HCT116 (cell line): ENCODE measurements at regions not wholly inside any gene's neighbourhood (a gene's known extent, or its start where the extent isn't known, plus 50 kb on each side); places are given as distances from the start of the nearest gene placed in this dataset.

Experiments
- ATAC-seq: fragments of 200-7000 bp; cut with Tn5 transposase; 2 replicates; pipeline ENCODE4 v1.9.1; 2020; ENCODE audit warnings: mild to moderate bottlenecking, moderate library complexity
- BruUV-seq: library from RNA; stranded (reverse); fragments of 400-500 nt; replicated peaks from 2 replicates; lab custom pipeline; 2021; lab: Mats Ljungman, UMichigan
- CTCF ChIA-PET: fragments of 300-600 bp; sonication (Branson Sonifier 250); formaldehyde crosslinking; loops from one replicate; lab custom pipeline; 2021; ENCODE audit warnings: antibody characterized with exemption; lab: Charles Lee
- POLR2A ChIA-PET: fragments of 300-600, 350-600 bp; sonication (Branson Sonifier 250); formaldehyde crosslinking; loops from one replicate; lab custom pipeline; 2021; ENCODE audit warnings: antibody characterized with exemption; lab: Charles Lee
- RAD21 ChIA-PET, 2 experiments: fragments of 300-600 bp; sonication (Branson Sonifier 250); formaldehyde crosslinking; loops; one replicate each; lab custom pipeline; 2023; ENCODE audit warnings: low total read pairs in 2 of 2; ENCODE audit not compliant: uncharacterized antibody in 2 of 2, unreplicated experiment in 2 of 2, low non-redundant PET in 1 of 2; lab: Charles Lee
- DNase-seq: peaks from one replicate; pipeline ENCODE4 v3.0.0-alpha.2; 2010; ENCODE audit warnings: low read depth, low spot score
- H2AFZ ChIP-seq: fragments of 200-600 bp; shearing (Covaris generic), sonication (generic); 2 replicates; pipeline ENCODE4 v1.6.1; 2017; ENCODE audit warnings: low read depth, mixed run types, mixed read lengths, antibody characterized with exemption, low read length; ENCODE audit not compliant: poor library complexity, severe bottlenecking
- H3K27ac ChIP-seq: 2 replicates; pipeline ENCODE4 v1.5.1; 2012; ENCODE audit warnings: low read depth, low read length
- H3K27me3 ChIP-seq: fragments of 200-600 bp; sonication (generic); 2 replicates; pipeline ENCODE4 v1.6.1; 2016; ENCODE audit warnings: mixed run types, low read length, mixed read lengths; ENCODE audit not compliant: insufficient read depth
- H3K36me3 ChIP-seq, 2 experiments: fragments of 200-500 bp in 1 of 2; fragments of 200-600 bp in 1 of 2; sonication (Bioruptor generic) in 1 of 2; sonication (generic) in 1 of 2; 2 replicates each; pipeline versions ENCODE4 v1.5.1 to v1.6.1; 2014 to 2016; ENCODE audit warnings: low read length in 2 of 2, inconsistent platforms in 1 of 2, mixed read lengths in 1 of 2, mixed run types in 1 of 2; ENCODE audit not compliant: insufficient read depth in 2 of 2, control insufficient read depth in 1 of 2
- H3K4me1 ChIP-seq, 2 experiments: fragments of 200-600 bp in 1 of 2; sonication (generic) in 1 of 2; 2 replicates each; pipeline versions ENCODE4 v1.5.1 to v1.6.1; 2012 to 2017; ENCODE audit warnings: low read length in 2 of 2, inconsistent platforms in 1 of 2, mild to moderate bottlenecking in 1 of 2, mixed read lengths in 1 of 2, mixed run types in 1 of 2, moderate library complexity in 1 of 2; ENCODE audit not compliant: insufficient read depth in 2 of 2, control insufficient read depth in 1 of 2
- H3K4me2 ChIP-seq: fragments of 200-600 bp; sonication (generic); 2 replicates; pipeline ENCODE4 v1.6.1; 2017; ENCODE audit warnings: mixed run types, low read length, mixed read lengths
- H3K4me3 ChIP-seq, 2 experiments: fragments of 200-600 bp in 1 of 2; sonication (generic) in 1 of 2; replicated peaks in 1 of 2; 2 replicates each; pipeline ENCODE4 v1.5.1; 2011 to 2016; ENCODE audit warnings: low read length in 2 of 2, control low read depth in 1 of 2, low read depth in 1 of 2, mild to moderate bottlenecking in 1 of 2, mixed read lengths in 1 of 2, mixed run types in 1 of 2
- H3K79me2 ChIP-seq: fragments of 200-600 bp; sonication (generic); 2 replicates; pipeline ENCODE4 v1.6.1; 2017; ENCODE audit warnings: mild to moderate bottlenecking, mixed run types, low read length, moderate library complexity, mixed read lengths; ENCODE audit not compliant: insufficient read depth
- H3K9ac ChIP-seq: fragments of 200-600 bp; sonication (generic); 2 replicates; pipeline ENCODE4 v1.6.1; 2016; ENCODE audit warnings: low read length, mixed read lengths
- H3K9me2 ChIP-seq: fragments of 200-600 bp; sonication (generic), shearing (Covaris generic); 2 replicates; pipeline ENCODE4 v1.6.1; 2017; ENCODE audit warnings: mixed run types, mild to moderate bottlenecking, moderate library complexity; ENCODE audit not compliant: insufficient read depth
- H3K9me3 ChIP-seq, 2 experiments: fragments of 200-500 bp in 1 of 2; fragments of 200-600 bp in 1 of 2; sonication (Bioruptor generic) in 1 of 2; sonication (generic) in 1 of 2; 2 replicates each; pipeline ENCODE4 v1.6.1; 2014 to 2017; ENCODE audit warnings: low read length in 2 of 2, mixed read lengths in 2 of 2, inconsistent platforms in 1 of 2, low read depth in 1 of 2, mild to moderate bottlenecking in 1 of 2, mixed run types in 1 of 2, moderate library complexity in 1 of 2; ENCODE audit not compliant: control insufficient read depth in 1 of 2, insufficient read depth in 1 of 2
- H4K20me1 ChIP-seq: fragments of 200-600 bp; sonication (generic), shearing (Covaris generic); 2 replicates; pipeline ENCODE4 v1.6.1; 2017; ENCODE audit warnings: mixed run types, mild to moderate bottlenecking, moderate library complexity; ENCODE audit not compliant: insufficient read depth
- CBX3 ChIP-seq: IDR thresholded peaks from 2 replicates; pipeline ENCODE4 v1.6.1; 2012; ENCODE audit warnings: low read depth
- CEBPB ChIP-seq: IDR thresholded peaks from 2 replicates; pipeline ENCODE4 v1.6.1; 2012; ENCODE audit warnings: low read depth
- EGR1 ChIP-seq: IDR thresholded peaks from 2 replicates; pipeline ENCODE4 v1.6.1; 2012; ENCODE audit warnings: low read depth
- EZH2 ChIP-seq: fragments of 200-600 bp; sonication (generic); IDR thresholded peaks from 2 replicates; pipeline ENCODE4 v1.6.1; 2017; ENCODE audit warnings: antibody characterized with exemption, mixed run types
- EZH2phosphoT487 ChIP-seq: fragments of 200-600 bp; IDR thresholded peaks from 2 replicates; pipeline ENCODE4 v1.6.1; 2018; ENCODE audit warnings: antibody characterized with exemption, borderline replicate concordance
- FOSL1 ChIP-seq: IDR thresholded peaks from 2 replicates; pipeline ENCODE4 v1.6.1; 2012; ENCODE audit warnings: low read depth
- JUND ChIP-seq: IDR thresholded peaks from 2 replicates; pipeline ENCODE4 v1.6.1; 2012
- POLR2A ChIP-seq: IDR thresholded peaks from 2 replicates; pipeline ENCODE4 v1.7.0; 2011; ENCODE audit warnings: borderline replicate concordance; ENCODE audit not compliant: insufficient read depth, insufficient read length; ENCODE audit errors: extremely low read depth
- POLR2AphosphoS5 ChIP-seq: IDR thresholded peaks from 2 replicates; pipeline ENCODE4 v1.6.1; 2011; ENCODE audit warnings: mild to moderate bottlenecking, low read depth, low read length, moderate library complexity
- SP1 ChIP-seq: IDR thresholded peaks from 2 replicates; pipeline ENCODE4 v1.6.1; 2012; ENCODE audit warnings: low read depth
- SRF ChIP-seq: IDR thresholded peaks from 2 replicates; pipeline ENCODE4 v1.6.1; 2012; ENCODE audit warnings: low read depth
- TCF7L2 ChIP-seq: IDR thresholded peaks from 2 replicates; pipeline ENCODE4 v1.7.0; 2011; ENCODE audit warnings: borderline replicate concordance, inconsistent platforms; ENCODE audit not compliant: insufficient read depth, insufficient read length; ENCODE audit errors: extremely low read depth
- intact Hi-C: fragments of 100-400 bp; cut with micrococcal nuclease; formaldehyde crosslinking; loops from 2 replicates; pipeline ENCODE4 v1.10.0; 2022
- TF ChIP-seq, protein P1 (sequence below): IDR thresholded peaks from 2 replicates; pipeline ENCODE4 v1.6.1; 2011; ENCODE audit warnings: mild to moderate bottlenecking, low read length, moderate library complexity; ENCODE audit not compliant: insufficient replicate concordance; ENCODE audit errors: extremely low read depth
- TF ChIP-seq, protein P2 (sequence below): IDR thresholded peaks from 2 replicates; pipeline ENCODE4 v1.6.1; 2012

DNA sequence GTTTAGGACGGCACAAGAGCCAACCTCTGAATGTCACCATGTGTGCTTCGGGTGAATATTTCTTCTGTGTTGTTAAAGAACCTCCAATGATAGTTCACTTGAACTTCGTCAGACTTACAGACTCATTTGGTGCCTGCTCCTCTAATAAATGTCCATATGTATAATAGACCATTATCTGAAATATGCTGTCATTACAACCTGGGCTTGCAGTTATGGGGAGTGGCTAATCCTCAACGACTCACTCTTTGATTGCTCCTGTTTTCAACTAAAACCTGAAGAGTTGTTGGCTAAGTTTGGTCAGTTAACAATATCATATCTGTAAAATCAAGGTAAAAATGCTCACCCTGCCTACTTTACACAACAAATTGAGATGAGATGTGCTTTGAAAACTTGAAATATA is 298.7 kb upstream of the PTGER4 start:
- Histone ChIP-seq H3K4me2 (no peak overlapping the region), H4K20me1 (no peaks in the 10 kb centered on the region), H3K4me3 (no peak overlapping the region), H3K9me3 (no peaks in the 10 kb centered on the region), H3K4me1 (peaks cover 11 to 37% of the 10 kb centered on the region in 2 experiments), H3K9me2 (no peaks in the 10 kb centered on the region), H3K79me2 (no peaks in the 10 kb centered on the region), H3K27me3 (no peaks in the 10 kb centered on the region), H3K36me3 (no peaks in the 10 kb centered on the region), H3K9ac (no peak overlapping the region), H2AFZ (no peak overlapping the region), H3K27ac (no peak overlapping the region)
- intact Hi-C loops, result no loop called here
- CTCF ChIA-PET, result no interaction called here
- RAD21 ChIA-PET, result no interaction called here
- TF ChIP-seq, protein P1, sequence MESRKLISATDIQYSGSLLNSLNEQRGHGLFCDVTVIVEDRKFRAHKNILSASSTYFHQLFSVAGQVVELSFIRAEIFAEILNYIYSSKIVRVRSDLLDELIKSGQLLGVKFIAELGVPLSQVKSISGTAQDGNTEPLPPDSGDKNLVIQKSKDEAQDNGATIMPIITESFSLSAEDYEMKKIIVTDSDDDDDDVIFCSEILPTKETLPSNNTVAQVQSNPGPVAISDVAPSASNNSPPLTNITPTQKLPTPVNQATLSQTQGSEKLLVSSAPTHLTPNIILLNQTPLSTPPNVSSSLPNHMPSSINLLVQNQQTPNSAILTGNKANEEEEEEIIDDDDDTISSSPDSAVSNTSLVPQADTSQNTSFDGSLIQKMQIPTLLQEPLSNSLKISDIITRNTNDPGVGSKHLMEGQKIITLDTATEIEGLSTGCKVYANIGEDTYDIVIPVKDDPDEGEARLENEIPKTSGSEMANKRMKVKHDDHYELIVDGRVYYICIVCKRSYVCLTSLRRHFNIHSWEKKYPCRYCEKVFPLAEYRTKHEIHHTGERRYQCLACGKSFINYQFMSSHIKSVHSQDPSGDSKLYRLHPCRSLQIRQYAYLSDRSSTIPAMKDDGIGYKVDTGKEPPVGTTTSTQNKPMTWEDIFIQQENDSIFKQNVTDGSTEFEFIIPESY, result no peak
- TF ChIP-seq SP1, result no peak
- ATAC-seq (no peak), DNase-seq (no peak)
- POLR2A ChIA-PET, result no interaction called here
- BruUV-seq, result no TSS peak

DNA sequence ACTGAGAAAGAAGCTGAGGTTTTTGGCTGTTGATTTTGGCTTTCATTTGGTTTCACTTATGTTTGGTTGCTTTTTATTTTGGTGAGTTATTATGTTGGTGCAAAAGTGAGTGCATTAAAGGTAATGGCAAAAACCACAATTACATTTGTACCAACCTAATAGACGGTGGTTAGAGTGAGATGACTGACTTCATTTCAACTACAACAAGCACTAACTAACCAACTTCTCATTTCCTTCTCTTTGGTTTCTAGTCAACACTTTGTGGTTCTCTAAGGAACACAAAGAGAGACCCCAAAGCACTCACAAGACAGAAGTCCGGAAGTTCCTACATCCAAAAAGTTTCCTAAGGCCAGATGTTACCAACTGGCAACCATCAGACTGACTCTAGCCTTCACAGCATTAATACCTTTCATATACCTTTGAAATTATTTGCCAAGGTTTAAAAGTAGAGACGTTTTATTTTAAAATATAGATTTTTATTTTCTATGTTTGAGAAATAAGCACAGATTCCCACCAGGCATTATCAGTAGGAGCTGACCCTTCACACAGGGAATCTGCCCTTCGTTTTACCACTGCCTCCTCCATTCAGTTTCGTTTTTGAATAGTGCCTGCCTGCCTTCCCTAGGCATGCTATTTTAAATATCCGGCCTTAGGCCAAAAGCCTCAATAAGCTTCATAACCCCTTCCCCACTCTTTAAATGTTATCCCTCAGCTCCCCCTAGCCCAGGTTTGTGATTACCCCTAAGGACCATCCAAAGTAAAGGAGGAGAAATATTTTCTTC is 301.1 kb upstream of the PTGER4 start:
- Histone ChIP-seq H3K79me2 (no peaks in the 10 kb centered on the region), H3K9me2 (no peaks in the 10 kb centered on the region), H3K36me3 (no peaks in the 10 kb centered on the region), H3K4me1 (peaks cover 0 to 19% of the 10 kb centered on the region in 2 experiments; a peak in 2 of 4 replicates), H3K9me3 (no peaks in the 10 kb centered on the region)
- POLR2A ChIA-PET, result no interaction called here
- CTCF ChIA-PET, result no interaction called here
- intact Hi-C loops, result no loop called here
- TF ChIP-seq POLR2AphosphoS5, result no peak
- TF ChIP-seq EGR1, result no peak
- TF ChIP-seq POLR2A, result no peak
- no peak for TF ChIP-seq EZH2
- TF ChIP-seq EZH2phosphoT487, result no peak
- no peak for TF ChIP-seq CBX3
- TF ChIP-seq, protein P2, sequence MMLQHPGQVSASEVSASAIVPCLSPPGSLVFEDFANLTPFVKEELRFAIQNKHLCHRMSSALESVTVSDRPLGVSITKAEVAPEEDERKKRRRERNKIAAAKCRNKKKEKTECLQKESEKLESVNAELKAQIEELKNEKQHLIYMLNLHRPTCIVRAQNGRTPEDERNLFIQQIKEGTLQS, result no peak
- no peak for TF ChIP-seq SRF
- TF ChIP-seq JUND, result no peak
- TF ChIP-seq FOSL1, result no peak
- TF ChIP-seq TCF7L2, result no peak
- no peak for TF ChIP-seq SP1
- no peak for TF ChIP-seq CEBPB
- TF ChIP-seq, all 23 proteins: peak for 0
- no peak overlapping the region for H3K4me2 ChIP-seq
- H3K27me3 ChIP-seq, result no peaks in the 10 kb centered on the region
- H2AFZ ChIP-seq, result no peak overlapping the region
- no TSS peak for BruUV-seq
- H3K9ac ChIP-seq, result no peak overlapping the region
- H3K27ac ChIP-seq, result no peak overlapping the region
- DNase-seq (no peak), ATAC-seq (no peak)
- H4K20me1 ChIP-seq, result no peaks in the 10 kb centered on the region
- H3K4me3 ChIP-seq, result no peak overlapping the region
- RAD21 ChIA-PET, result no interaction called here
